HEK293T (cell line): ENCODE measurements at regions not wholly inside any gene's neighbourhood (a gene's known extent, or its start where the extent isn't known, plus 50 kb on each side); places are given as distances from the start of the nearest gene placed in this dataset.

ENCODE experiments used
- ARNT ChIP-seq: fragments of 450-650 bp; IDR thresholded peaks from 2 replicates; pipeline ENCODE4 v1.6.1; 2017; ENCODE audit warnings: mild to moderate bottlenecking
- FOXM1 ChIP-seq: fragments of 450-650 bp; IDR thresholded peaks from 2 replicates; pipeline ENCODE4 v1.6.1; 2017; ENCODE audit warnings: mild to moderate bottlenecking, borderline replicate concordance
- L3MBTL2 ChIP-seq: fragments of 450-650 bp; conservative IDR thresholded peaks from 2 replicates; pipeline ENCODE4 v1.6.1; 2016; ENCODE audit warnings: mild to moderate bottlenecking
- NFRKB ChIP-seq: fragments of 450-650 bp; IDR thresholded peaks from 2 replicates; pipeline ENCODE4 v1.6.1; 2016; ENCODE audit warnings: mild to moderate bottlenecking, moderate library complexity
- SP1 ChIP-seq: fragments of 450-650 bp; IDR thresholded peaks from 2 replicates; pipeline ENCODE4 v1.6.1; 2017
- SUZ12 ChIP-seq: fragments of 450-650 bp; IDR thresholded peaks from 2 replicates; pipeline ENCODE4 v1.6.1; 2016; ENCODE audit warnings: mild to moderate bottlenecking
- TARDBP ChIP-seq: fragments of 450-650 bp; IDR thresholded peaks from 2 replicates; pipeline ENCODE4 v1.6.1; 2016
- TF ChIP-seq, protein P1 (sequence below): fragments of 450-650 bp; IDR thresholded peaks from 2 replicates; pipeline ENCODE4 v1.6.1; 2016

DNA sequence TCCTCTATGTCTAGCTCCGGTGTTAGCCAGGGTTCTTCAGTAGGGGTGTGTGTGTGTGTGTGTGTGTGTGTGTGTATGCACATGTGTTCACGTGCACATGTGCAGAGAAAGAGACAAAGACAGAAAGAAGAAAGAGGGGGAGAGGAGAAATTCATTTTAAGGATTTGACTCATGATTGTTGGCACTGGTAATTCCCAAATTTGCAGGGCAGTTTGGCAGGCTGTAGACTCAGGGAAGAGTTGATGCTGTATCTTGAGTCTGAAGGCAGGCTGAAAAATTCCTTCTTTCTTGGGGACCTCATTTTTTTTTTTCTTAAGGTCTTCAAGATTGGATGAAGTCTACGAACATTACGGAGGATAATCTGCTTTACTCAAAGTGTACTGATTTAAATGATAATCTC lies 335.7 kb downstream of the NSG2 start:
- TF ChIP-seq FOXM1 (no peak), SUZ12 (no peak), TARDBP (no peak), L3MBTL2 (no peak), SP1 (no peak), NFRKB (no peak), ARNT (no peak)
- TF ChIP-seq, protein P1, sequence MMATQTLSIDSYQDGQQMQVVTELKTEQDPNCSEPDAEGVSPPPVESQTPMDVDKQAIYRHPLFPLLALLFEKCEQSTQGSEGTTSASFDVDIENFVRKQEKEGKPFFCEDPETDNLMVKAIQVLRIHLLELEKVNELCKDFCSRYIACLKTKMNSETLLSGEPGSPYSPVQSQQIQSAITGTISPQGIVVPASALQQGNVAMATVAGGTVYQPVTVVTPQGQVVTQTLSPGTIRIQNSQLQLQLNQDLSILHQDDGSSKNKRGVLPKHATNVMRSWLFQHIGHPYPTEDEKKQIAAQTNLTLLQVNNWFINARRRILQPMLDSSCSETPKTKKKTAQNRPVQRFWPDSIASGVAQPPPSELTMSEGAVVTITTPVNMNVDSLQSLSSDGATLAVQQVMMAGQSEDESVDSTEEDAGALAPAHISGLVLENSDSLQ, result no peak
